Smooth muscle cell of the brain vasculature (primary cell): ENCODE measurements at regions not wholly inside any gene's neighbourhood (a gene's known extent, or its start where the extent isn't known, plus 50 kb on each side); places are given as distances from the start of the nearest gene placed in this dataset.

ENCODE experiments used
- DNase-seq: peaks from one replicate; pipeline ENCODE4 v3.0.0-alpha.2; 2012; ENCODE audit warnings: low read depth, low spot score

DNA sequence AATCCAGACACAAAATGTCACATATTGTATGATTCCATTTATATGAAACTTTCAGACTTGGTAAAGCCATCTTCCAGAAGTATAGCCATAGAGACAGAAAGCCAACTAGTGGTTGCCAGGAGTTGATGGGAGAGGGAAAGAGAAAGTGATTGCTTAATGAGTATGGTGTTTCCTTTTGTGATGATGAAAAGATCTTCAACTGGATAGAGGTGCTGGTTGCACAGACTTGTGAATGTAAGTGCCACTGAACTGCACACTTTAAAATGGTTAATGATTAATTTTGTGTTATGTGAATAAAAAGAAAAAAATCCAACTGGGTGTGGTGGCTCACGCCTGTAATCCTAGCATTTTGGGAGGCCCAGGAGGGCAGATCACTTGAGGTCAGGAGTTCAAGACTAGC lies 135.3 kb upstream of the SLC1A4 start:
- DNase-seq: no peak

DNA sequence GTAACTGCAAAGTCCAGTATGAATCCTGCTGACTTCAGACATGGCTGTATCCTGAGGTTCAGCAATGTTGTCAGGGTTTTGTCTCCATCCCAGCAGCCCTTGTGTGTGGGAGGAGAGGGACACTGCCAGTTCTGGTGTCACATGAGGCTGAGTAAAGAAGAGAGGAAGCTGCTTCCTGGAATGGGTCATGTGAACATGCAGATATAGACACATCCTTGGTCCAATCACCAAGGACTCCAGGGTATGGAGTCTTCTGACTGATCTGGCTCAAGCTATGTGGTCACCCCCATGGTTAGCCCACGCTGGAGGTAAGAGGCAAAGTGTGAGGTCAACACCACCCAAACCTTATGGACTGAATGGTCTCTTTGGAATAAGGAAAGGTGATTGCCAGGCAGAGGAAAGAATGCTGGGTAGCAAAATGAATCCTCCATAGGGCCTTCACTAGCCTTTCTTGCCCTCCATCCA lies 134.4 kb upstream of the SLC1A4 start:
- DNase-seq: no peak

DNA sequence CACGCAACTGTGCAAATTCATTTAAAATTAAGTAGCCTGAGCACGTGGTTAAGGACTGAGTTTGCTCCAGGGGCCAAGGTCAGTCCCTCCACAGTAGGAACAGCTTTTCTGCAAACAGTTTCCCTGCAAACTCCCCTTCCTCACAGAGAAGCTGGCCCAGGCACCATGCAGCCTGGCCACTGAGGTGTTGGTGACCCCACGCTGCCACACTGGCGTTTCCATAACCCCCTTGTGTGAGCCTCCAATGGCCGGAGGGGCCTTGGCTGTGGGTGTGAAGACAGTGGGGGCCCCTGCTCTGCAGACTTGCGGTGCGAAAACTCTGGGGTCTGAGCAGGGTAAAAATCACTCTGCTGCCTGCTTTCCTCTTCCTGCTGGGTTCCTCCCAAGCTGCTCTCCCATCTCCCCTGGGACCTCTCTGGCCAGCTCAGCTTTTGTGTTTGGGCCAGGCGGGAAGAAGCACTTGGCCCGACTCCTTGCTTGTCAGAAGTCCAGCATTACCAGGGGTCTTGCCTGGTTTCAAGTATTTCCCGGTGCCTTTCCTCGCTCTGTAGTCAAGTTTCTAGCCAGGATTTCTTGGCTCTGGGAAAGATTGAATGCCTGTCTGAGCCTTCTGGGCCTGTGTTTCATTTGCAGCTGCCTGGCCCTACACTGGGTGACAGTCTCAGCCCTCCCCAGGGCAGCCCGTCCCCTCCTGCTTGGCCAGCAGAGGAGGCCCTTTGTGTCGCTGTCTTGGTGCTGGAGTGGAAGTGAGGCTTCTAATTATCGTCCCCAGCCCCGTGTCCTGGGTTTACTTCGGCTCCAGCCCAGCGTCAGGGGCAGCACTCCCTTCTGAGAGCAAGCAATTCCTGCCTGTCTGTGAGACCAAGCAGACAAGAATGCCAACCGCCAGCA lies 131.4 kb upstream of the SLC1A4 start:
- no peak for DNase-seq

DNA sequence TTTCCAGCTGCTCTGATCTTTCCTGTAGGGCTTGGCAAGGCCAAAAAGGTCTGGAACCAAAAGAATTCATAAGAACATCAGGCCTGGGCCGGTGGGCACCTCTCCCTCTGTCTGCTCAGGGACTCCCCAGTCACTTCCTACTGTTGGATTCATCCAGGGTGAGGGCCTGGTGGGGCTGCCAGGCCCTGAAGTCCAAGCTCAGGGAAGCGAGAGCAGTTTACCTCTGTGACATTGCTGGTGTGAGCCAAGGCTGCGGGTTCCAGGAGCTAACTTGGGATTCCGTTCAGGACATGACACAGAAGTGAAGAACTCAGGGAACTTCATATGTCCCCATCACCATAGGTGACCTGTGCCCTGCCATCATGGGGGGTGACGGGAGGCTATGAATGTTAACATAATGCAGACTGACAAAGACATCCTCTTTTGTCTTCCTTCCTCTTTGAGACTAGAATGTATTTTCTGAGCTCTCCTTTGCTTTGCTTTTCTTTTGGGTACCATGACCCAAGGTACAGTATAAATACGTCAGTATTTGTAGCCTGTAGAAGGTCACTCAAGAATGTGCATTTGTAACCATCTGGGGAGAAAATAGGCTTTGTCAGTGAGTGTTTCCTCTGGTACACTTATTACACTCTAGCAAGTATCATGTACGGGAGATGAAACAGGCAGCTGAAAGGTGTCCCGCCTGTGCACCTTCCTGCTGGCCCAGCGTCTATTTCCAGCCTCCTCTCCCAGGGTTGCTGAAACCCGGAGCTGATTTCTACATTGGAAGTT lies 130.5 kb upstream of the SLC1A4 start:
- DNase-seq: no peak

DNA sequence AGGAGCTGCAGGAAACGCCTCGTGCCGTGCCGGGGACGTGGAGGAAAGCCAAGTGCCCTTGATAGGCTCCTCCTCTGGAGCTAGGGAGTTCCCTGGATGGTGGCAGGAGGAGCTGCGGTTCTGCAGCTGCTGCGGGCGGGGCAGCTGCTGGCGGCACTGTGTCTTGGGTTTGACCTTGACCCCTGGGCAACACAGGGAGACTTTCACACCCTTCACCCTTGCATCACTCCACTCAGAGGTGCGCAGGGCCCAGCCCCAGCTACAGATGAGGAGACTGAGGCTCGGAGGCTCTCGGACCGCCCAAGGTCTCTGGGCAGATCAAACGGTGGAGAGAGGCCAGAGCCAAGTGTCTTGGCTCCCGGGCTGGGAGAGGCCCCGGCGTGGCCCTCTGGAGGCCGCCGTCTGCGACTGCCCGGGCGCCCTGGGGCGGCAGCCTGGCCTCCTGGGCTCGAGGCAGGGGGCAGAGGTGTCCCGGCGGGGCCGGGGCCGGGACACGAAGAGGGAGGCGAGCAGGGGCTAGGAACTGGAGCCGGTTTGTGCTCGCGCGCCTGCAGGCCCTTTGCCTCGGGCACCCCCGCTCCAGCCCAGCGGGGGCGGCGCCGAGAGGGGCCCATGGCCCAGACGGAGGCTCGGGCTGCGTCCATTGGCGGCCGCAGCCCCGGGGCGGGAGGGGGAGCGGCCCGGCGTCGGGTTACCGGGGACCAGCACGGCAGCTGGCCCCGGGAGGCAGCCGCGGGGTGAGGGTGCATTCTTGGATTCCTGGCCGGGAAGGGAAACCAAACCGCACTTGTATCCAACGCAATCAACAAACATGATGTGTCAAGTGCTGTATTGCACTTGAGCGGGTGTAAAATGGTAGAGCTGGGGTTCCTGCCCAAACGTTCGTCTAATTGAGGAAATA lies 129.6 kb upstream of the SLC1A4 start:
- DNase-seq: no peak

DNA sequence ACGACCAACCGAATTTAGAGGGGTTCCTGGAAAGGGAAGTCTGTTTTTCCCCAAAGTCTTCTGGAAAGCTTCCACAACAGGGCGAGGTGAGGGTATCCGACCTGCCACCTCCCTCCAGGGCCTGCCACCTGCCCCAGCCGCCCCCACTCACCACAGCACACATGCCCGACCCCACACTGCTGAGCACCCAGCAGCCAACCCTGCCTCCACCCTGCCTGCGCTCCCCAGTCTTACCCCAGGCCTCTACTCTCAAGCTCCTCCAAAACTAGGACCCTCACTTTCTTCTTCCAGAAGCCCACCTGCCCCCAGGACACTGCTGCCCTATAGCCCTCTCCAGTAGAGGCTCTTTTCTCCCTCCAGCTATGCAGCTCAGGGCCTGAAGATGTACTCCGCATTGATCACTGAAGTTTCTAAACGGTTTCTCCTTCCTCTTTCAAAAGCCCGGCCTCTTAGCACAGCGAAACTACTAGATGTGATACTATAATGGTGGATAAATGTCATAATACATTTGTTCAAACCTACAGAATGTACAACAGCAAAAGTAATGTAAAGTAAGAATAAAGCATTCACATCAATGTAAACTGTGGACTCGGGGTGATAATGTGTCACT lies 128.8 kb upstream of the SLC1A4 start:
- DNase-seq: no peak

DNA sequence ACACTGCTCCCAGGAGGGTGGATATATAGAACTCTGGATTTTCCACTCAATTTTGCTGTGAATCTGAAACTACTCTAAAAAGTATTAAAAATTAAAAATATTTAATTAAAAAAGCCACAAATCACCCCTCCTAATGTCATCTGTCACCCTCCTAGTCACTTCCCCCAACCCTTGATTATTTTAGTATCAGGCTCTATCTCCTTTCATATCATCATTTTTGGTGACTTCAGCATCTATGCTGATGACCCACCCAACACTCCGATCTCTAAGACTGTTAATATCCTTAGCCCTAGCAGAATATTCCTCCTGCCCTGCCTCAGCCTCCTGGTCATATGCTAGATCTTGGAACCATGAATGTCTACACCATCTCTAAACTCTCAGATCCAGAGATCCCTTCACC lies 128.3 kb upstream of the SLC1A4 start:
- DNase-seq: no peak

DNA sequence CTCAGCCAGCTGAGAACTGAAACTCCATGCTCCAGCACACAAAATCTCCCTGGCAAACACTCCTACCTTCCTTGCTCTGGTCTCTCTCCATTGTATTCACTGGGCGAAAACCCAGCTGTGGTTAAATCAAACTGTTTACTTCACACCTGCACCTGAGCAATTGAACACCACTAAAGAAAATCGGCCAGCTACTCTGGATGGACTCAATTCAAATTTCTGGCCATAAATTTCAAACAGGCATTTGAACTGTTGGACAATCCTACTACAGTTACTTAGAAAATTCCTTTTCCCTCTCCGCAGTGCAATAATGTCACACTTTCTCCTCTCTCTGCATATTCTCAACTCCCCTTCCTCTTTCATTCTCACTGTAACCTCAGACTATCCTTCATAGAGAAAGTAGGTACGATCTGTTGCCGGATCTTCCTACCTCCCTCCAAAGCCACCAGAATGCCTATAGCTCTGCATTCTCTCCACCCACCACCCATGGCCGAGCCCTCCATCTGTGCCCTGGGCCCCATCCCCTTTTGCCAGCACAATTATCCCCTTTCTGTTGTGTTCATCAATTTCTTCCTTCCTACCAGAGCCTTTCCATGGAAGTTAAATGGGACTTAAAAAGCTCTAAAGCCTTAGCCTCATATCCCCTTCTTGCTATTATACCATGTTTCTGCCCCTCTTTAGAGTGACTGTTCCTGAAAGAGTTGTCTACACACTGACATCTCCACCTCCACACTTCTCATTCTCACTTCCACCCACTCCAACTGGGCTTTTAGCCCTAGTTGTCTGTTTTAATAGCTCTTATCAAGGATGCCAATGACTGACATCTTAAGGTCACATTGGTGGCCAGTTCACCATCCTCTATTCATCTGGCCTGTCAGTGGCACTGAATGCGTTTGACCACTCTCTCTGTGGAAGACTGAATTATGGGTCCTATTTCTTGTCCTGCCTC lies 127.5 kb upstream of the SLC1A4 start:
- no peak for DNase-seq

DNA sequence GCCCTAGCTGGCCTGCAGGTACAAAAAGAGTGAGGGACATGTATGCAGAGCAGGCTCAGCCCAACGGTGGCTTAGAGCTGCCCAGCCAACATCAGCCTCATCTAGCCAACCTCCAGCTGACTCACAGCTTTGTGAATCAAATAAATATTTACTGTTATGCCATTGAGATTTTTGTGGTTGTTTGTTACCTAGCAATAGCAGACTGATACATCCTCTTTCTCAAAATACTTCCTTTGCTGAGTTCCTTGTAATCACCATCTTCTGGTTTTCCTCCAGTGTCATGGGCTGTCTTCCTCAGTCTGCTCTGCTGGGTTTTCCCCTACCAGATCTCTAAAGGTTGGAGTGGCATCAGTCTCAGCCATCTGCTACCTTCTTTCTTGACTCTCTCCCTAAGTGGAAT lies 126.6 kb upstream of the SLC1A4 start:
- DNase-seq: no peak

DNA sequence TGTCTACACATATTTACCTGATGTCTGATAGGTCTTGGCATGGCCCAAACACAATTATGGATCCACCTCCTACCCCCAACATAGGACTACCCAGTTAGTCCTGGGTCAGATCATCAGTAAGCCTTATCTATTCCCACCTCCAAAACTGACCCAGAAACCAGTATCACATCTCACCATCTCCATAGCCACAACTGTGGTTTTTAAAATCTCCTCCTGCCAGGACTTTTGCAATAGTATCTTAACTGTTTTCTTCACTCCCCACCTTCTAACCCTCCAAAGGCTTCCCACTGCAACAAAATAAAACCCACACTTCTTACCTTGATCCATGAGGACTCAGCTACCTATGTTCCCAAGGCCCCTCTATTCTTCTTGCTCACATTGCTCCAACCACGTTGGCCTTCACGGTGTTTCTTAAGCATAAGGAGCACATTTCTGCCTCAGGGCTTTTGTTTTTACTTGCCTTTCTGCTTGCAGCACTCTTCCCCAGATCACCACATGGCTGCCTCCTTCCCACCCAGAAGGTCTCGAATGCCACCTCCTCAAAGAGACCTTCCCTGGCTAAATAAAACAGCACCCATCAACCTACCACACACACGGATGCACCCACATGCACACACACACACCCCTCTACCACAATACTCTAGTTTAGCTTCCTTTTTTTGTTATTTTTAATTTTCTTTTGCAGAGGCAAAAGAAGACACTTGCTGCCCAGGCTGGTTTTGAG lies 125.9 kb upstream of the SLC1A4 start:
- DNase-seq: no peak

DNA sequence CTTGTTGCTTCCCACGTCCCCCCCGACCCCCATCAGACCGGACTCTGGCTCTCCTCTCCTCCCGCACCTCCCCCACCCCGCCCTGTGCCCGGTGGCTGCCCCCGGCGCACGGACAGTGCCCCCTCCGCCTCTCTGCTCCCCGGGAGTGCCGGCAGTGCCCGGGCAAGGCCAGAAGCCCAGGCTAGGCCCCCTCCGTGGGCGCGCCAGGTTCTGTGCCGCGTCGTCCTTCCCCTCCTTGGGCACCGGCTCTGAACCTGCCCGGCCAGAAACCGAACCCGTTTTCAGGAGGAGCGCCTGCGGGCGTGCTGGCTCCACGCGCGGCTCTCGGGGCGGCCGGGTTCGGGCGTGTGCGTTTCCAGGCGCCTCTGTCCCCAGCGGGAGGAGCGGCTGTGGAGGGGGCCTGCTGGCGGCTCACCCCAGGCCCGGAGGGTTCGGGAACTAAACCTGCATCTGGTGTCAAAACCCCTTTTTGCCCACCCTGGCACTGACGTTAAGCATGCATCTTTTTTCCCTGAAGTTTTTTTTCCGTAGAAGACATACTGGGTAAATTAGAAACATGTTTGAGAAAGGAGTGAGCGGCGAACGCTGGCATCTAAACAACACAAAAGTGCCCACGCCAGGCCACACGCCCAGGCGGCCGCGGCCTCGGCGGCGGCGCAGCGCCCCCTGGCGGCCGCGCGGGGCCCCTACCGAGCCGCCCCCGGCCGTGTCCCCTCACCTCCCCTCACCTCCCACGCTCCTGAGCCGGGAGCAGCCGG lies 123.9 kb upstream of the SLC1A4 start:
- DNase-seq: no peak

DNA sequence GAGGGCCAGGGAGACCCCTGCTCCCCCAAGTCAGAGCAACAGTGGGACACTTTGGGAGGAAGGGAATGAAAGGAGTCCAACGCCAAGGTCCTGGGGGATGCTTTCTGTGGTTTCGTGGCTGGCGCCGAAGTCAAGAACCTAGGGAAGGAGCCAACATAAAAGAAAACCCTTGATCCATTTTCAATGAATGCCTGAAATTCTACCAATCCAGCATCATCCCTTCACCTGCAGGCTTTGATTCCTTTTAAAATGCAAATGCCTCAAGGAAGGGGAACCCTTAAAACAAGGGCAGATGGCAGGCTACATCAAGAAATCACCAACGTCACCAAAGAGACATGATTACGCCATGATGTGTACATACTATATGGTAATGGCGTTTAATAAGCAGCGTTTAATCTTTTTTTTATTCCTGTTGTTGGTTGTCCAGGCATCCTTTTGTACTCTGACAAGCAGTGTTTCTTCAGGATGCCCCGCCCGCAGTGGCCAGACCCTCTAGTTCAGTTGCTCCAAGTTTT lies 123.3 kb upstream of the SLC1A4 start:
- no peak for DNase-seq

DNA sequence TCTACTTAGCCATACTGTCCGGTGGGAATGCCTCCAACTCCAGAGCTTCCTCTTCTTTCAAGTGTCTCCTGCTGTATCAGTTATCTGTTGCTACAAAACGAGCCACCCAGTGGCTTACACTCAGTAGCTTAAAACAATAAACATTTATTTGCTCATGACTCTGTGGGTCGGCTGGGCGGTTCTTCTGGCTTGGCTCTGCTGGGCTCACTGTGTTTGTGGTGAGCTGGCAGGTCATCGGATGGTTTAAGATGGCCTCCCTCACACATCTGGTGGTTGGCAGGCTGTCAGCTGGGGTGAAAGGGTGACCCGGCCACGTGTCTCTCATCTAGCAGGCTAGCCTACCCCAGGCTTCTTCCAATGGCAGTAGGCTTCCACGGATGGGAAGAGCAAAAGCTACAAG lies 122.4 kb upstream of the SLC1A4 start:
- DNase-seq: peak; percentile 96

DNA sequence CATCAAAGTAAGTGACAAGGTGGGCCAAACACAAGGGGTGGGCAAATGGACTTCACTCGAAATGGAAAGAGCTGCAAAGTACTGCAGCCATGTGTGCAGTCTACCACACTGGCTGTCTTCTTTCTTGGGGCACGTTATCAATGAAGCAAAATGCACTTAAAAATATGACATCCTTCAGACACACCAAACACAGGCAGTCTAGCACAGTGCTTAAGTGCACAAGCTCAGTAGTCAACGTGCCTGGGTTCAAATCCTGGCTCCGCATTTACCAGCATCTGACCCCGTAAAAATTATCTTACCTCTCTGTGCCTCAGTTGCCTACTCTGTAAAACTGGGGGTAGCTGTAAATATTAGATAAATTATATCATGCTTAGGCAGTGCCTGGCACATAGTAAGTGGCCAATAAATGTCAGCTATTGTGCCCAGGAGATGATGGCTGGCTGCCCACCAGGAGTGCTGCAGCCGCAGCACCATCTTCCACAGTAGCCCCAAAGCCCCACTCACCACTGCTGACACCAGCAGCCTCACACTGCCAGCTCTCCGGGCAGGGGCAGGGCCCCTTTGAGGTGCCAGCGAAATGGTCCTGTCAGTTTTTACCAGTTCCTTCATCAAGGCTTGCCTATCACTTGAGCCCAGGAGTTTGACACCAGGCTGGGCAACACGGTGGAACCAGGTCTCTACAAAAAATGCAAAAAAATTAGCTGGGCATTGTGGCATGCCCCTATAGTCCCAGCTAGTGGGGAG lies 121.8 kb upstream of the SLC1A4 start:
- DNase-seq: no peak

DNA sequence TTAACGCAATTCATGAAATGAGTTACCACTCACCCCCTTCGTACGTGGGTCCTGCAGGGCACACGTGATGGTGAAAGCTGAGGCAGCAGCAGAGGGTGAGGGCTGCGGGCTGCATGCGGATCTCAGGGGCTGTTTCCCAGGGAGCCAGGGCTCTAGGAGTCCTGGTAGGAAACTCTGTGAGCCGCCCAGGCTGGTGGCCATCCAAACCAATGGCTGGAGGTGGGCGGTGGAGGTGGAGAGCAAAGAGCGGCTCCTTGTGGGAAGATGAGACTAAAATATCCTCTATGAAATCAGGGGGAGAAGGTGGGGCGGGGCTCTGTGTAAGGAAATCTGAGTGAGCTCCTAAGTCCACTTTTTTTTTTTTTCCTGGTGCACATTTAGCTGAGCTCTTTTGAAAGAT lies 120.1 kb upstream of the SLC1A4 start:
- DNase-seq: no peak

DNA sequence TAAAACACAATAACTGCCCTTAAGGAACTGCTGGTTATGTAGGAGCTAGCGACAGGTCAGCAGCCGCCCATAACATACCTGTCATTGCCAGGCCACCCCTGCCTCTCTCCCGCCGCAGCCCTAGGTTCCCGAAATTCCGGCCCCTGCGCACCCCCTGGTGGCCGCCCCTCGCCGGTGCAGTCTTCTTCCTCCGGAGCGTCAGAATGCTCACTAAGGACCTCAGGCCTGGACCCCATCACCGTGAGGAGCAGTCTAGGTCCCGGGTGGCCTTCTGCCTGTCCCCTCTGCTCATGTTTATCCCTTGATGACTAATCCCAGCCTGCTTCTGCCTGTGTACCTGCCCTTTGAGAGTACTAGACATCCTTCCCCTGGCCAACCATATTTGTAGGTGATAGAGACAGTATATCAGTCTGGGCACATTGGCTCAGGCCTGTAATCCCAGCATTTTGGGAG lies 115.7 kb upstream of the SLC1A4 start:
- DNase-seq: no peak

DNA sequence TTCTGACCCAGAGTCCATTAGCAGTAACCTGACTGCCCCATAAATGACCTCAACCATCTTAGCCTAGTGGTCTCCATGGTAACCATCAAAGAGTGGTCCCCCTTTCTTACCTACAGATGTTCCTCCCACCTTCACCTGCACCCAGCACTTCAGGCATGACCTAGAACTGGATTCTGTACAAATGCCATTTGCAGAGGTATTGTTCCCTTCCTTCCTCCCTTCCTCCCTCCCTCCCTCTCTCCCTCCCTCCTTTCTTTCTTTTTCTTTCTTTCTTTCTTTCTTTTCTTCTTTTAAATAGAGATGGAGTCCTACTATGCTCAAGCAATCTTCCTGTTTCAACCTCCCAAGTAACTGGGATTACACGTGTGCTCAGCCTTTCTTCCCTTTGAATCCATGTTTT lies 114.6 kb upstream of the SLC1A4 start:
- no peak for DNase-seq

DNA sequence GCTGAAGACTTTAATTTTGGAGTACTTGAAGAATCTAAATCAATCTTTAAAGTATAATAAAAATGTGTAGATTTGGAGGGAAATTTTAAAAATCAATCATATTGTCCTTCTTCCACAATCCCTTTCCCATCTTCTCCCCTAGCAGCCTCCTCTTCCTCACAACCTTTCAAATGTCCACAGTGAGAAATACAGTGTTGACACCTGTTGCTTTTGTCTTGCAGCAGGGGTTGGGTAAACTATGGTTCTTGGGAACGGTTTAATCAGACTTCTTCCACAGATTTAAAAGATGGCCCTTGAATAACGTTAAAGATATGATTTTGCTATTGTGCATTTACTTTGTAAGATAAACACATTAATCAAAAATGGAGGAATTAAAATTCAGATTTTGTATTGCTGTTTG lies 113.8 kb upstream of the SLC1A4 start:
- DNase-seq: no peak
